Astrocyte of the cerebellum (primary cell): ENCODE measurements at regions not wholly inside any gene's neighbourhood (a gene's known extent, or its start where the extent isn't known, plus 50 kb on each side); places are given as distances from the start of the nearest gene placed in this dataset.

Source experiments
- DNase-seq: peaks from one replicate; pipeline ENCODE4 v3.0.0-alpha.2; 2011; ENCODE audit warnings: low read depth
- H3K4me3 ChIP-seq: 2 replicates; pipeline ENCODE4 v1.5.1; 2011; ENCODE audit warnings: mild to moderate bottlenecking, low read depth, low read length, moderate library complexity
- in situ Hi-C: cut with HindIII; loops from 2 replicates; pipeline ENCODE4 v1.10.0; 2017; ENCODE audit warnings: low sequenced_read_pairs
- TF ChIP-seq, protein P1 (sequence below): IDR thresholded peaks from 2 replicates; pipeline ENCODE4 v1.5.1; 2012; ENCODE audit warnings: low read length, low read depth, moderate library complexity, mild to moderate bottlenecking; ENCODE audit errors: missing control alignments

GRCh38 chr2:59502981-59503380, 1050.5 kb downstream of the BCL11A start:
- DNase-seq, result no peak
- H3K4me3 ChIP-seq, result no peak overlapping the region
- in situ Hi-C loops, result no loop called here
- TF ChIP-seq, protein P1, sequence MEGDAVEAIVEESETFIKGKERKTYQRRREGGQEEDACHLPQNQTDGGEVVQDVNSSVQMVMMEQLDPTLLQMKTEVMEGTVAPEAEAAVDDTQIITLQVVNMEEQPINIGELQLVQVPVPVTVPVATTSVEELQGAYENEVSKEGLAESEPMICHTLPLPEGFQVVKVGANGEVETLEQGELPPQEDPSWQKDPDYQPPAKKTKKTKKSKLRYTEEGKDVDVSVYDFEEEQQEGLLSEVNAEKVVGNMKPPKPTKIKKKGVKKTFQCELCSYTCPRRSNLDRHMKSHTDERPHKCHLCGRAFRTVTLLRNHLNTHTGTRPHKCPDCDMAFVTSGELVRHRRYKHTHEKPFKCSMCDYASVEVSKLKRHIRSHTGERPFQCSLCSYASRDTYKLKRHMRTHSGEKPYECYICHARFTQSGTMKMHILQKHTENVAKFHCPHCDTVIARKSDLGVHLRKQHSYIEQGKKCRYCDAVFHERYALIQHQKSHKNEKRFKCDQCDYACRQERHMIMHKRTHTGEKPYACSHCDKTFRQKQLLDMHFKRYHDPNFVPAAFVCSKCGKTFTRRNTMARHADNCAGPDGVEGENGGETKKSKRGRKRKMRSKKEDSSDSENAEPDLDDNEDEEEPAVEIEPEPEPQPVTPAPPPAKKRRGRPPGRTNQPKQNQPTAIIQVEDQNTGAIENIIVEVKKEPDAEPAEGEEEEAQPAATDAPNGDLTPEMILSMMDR, result no peak

- in situ Hi-C loops, result no loop called here
- TF ChIP-seq, protein P1, result no peak
- no peak for DNase-seq
- H3K4me3 ChIP-seq, result no peak overlapping the region
These were observed 1062.5 kb downstream of the BCL11A start for GRCh38 chr2:59490994-59491393.

DNA sequence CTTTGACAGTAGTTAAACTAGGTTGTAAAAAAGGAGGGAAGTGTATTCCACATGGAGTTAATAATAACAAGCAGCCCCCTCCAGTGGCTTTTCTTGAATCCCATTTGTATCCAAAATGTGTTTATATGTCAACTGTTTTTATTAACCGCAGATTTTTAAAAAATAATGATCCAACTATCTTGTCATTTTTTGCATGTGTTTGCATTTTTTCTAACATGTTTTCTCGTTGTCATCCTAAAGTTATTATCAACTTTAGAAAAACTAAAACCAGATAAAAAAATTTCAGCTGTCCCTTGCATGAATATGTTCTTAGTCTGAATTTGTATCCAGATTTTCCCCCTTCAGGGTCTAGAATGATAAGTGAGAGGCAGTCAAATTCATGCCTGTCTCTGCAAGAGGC, 1063.3 kb downstream of the BCL11A start:
- no peak for DNase-seq
- in situ Hi-C loops, result no loop called here
- TF ChIP-seq, protein P1, result no peak

GRCh38 chr2:59484673-59485072, 1068.8 kb downstream of the BCL11A start:
- H3K4me3 ChIP-seq, result no peak overlapping the region
- no peak for DNase-seq
- in situ Hi-C loops, result no loop called here
- TF ChIP-seq, protein P1, result no peak

More for the DNA sequence above, 1063.3 kb downstream of the BCL11A start:
- no peak overlapping the region for H3K4me3 ChIP-seq

DNA sequence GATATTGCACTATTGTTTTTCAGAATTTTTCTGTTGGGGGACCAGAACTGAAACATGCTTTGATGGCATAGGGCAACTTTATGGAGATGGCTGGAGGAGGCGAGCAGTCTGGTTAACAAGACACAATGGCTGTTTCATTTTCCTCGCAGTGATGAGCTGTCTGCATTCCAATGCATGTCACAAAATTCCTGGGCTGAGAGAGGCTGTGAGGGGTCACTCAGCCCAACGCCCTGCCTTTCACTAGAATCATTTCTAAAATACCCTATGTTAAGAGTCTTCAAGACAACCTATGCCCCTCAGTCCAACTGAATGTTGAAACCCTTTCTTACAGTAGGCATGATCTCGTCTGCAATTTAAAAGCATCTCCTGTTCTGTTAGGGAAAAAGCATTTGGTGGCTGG, 1090.0 kb downstream of the BCL11A start:
- TF ChIP-seq, protein P1, result no peak
- no peak overlapping the region for H3K4me3 ChIP-seq
- no peak for DNase-seq
- in situ Hi-C loops, result no loop called here

DNA sequence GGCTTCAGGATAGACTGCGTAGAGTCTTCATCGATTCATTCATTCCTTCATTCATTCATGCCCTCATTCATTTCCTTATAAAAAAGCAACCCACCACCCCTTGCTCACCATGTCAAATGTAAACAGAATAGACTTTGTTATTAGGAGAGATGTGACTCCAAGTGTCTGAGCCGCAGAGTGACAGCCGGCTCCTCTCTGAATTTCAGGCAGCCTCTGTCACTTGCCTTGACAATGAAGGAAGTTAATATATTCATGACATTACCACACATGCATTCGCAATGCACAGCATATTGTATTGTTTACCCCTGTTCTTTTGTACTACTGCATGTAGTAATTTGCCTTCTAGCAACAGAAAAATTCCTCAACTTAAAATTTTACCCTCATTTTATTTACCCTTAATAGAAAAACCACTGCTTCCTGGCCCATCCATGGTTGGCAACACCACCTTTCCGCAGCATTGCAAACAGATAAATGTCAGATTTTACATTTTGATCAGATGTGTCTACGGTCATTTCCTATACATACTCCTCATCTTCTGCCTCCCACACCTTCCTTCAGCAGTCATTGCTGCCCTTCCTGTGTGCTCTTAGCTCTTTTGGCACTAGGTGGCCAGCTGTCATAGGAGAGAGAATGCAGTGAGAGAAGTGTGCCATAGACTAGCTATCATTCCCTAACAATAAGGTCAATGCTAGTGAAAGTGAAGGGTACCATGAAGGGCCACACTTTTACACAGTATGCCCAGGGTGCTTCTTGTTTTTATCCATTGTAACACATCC, 1090.8 kb downstream of the BCL11A start:
- in situ Hi-C loops, result no loop called here
- DNase-seq, result no peak
- TF ChIP-seq, protein P1, result no peak
- no peak overlapping the region for H3K4me3 ChIP-seq
